GM18858 (cell line): ENCODE measurements at regions not wholly inside any gene's neighbourhood (a gene's known extent, or its start where the extent isn't known, plus 50 kb on each side); places are given as distances from the start of the nearest gene placed in this dataset.
"Not testable (repeated sequence)": the region's sequence is repeated elsewhere in the genome, so short reads cannot be mapped to it uniquely, and the experiment has no call there.

Source experiments
- ATAC-seq: cut with Tn5 transposase; IDR thresholded peaks from one replicate; pipeline ENCODE4 v1.9.1; 2021; ENCODE audit not compliant: unreplicated experiment

- ATAC-seq, result no peak
These were observed 59.9 kb downstream of the MINAR1 start for GRCh38 chr15:79492065-79492464.

GRCh38 chr15:79494384-79494909 lies 62.3 kb downstream of the MINAR1 start:
- ATAC-seq, result no peak

GRCh38 chr15:79494963-79495755 lies 63.0 kb downstream of the MINAR1 start:
- no peak for ATAC-seq

GRCh38 chr15:79495775-79496174 lies 63.6 kb downstream of the MINAR1 start:
- ATAC-seq, result no peak

- no peak for ATAC-seq
These were observed 64.7 kb downstream of the MINAR1 start for GRCh38 chr15:79496838-79497237.

GRCh38 chr15:79501086-79501485 lies 69.0 kb downstream of the MINAR1 start:
- ATAC-seq, result no peak

- no peak for ATAC-seq
These were observed 73.8 kb downstream of the MINAR1 start for GRCh38 chr15:79505956-79506355.

GRCh38 chr15:79512844-79513243 lies 80.7 kb downstream of the MINAR1 start:
- not testable (repeated sequence) for ATAC-seq

- no peak for ATAC-seq
These were observed 81.3 kb downstream of the MINAR1 start for GRCh38 chr15:79513417-79513816.

- no peak for ATAC-seq
These were observed 81.8 kb downstream of the MINAR1 start for GRCh38 chr15:79513940-79514339.

GRCh38 chr15:79515300-79516027 lies 83.3 kb downstream of the MINAR1 start:
- ATAC-seq, result no peak

GRCh38 chr15:79516155-79516554 lies 84.0 kb downstream of the MINAR1 start:
- no peak for ATAC-seq

- ATAC-seq, result no peak
These were observed 84.5 kb downstream of the MINAR1 start for GRCh38 chr15:79516646-79517045.

GRCh38 chr15:79519628-79520027 lies 87.5 kb downstream of the MINAR1 start:
- ATAC-seq, result no peak

- no peak for ATAC-seq
These were observed 88.5 kb downstream of the MINAR1 start for GRCh38 chr15:79520654-79521053.

GRCh38 chr15:79522656-79523055 lies 90.5 kb downstream of the MINAR1 start:
- no peak for ATAC-seq

- ATAC-seq, result no peak
These were observed 91.1 kb downstream of the MINAR1 start for GRCh38 chr15:79523266-79523665.

- no peak for ATAC-seq
These were observed 92.4 kb downstream of the MINAR1 start for GRCh38 chr15:79524531-79524930.

- ATAC-seq, result no peak
These were observed 94.2 kb downstream of the MINAR1 start for GRCh38 chr15:79526376-79526775.

- no peak for ATAC-seq
These were observed 95.7 kb downstream of the MINAR1 start for GRCh38 chr15:79527821-79528220.

- no peak for ATAC-seq
These were observed 97.1 kb downstream of the MINAR1 start for GRCh38 chr15:79529157-79529785.

- ATAC-seq, result no peak
These were observed 103.4 kb downstream of the MINAR1 start for GRCh38 chr15:79535536-79535935.
